Spleen (tissue), 11 donors: ENCODE measurements at regions not wholly inside any gene's neighbourhood (a gene's known extent, or its start where the extent isn't known, plus 50 kb on each side); places are given as distances from the start of the nearest gene placed in this dataset.

ENCODE experiments used
- DNase-seq: peaks from one replicate; pipeline ENCODE4 v3.0.0-alpha.2; 2020
- H3K27ac ChIP-seq, 8 donors: fragments of 200-600 bp; sonication (generic) in 7 of 8; 1 replicate in 4 of 8; 2 replicates in 4 of 8; pipeline versions ENCODE4 v1.5.0 to v1.8.0; 2016 to 2021; ENCODE audit warnings: inconsistent platforms in 4 of 8, mild to moderate bottlenecking in 4 of 8, moderate library complexity in 1 of 8
- H3K27me3 ChIP-seq, 7 donors: fragments of 200-600 bp; sonication (generic) in 6 of 7; replicated peaks in 1 of 7; 1 replicate in 4 of 7; 2 replicates in 3 of 7; pipeline versions ENCODE4 v1.5.0 to v1.8.0; 2016 to 2021; ENCODE audit warnings: inconsistent platforms in 3 of 7, mild to moderate bottlenecking in 1 of 7
- H3K36me3 ChIP-seq, 6 donors: fragments of 200-600 bp; sonication (generic) in 5 of 6; 1 replicate in 4 of 6; 2 replicates in 2 of 6; pipeline versions ENCODE4 v1.5.0 to v1.8.0; 2016 to 2021; ENCODE audit warnings: inconsistent platforms in 2 of 6
- H3K4me1 ChIP-seq, 6 donors: fragments of 200-600 bp; sonication (generic) in 5 of 6; 1 replicate in 3 of 6; 2 replicates in 3 of 6; pipeline versions ENCODE4 v1.5.0 to v1.8.0; 2016 to 2021; ENCODE audit warnings: inconsistent platforms in 3 of 6
- H3K4me3 ChIP-seq, 8 donors: fragments of 200-600 bp; sonication (generic) in 7 of 8; 1 replicate in 4 of 8; 2 replicates in 4 of 8; pipeline versions ENCODE4 v1.5.0 to v1.8.0; 2016 to 2021; ENCODE audit warnings: inconsistent platforms in 4 of 8, mild to moderate bottlenecking in 4 of 8, moderate library complexity in 2 of 8
- H3K9me3 ChIP-seq, 8 donors: fragments of 200-600 bp; sonication (generic) in 7 of 8; 1 replicate in 4 of 8; 2 replicates in 4 of 8; pipeline versions ENCODE4 v1.5.0 to v1.8.0; 2016 to 2021; ENCODE audit warnings: inconsistent platforms in 4 of 8
- POLR2A ChIP-seq, 3 donors: fragments of 450-650 bp; IDR thresholded peaks; one replicate each; pipeline ENCODE4 v1.5.1; 2017; ENCODE audit warnings: antibody characterized with exemption in 3 of 3, mild to moderate bottlenecking in 1 of 3
- POLR2AphosphoS5 ChIP-seq, 3 donors: sonication (generic); formaldehyde crosslinking; IDR thresholded peaks; one replicate each; pipeline ENCODE4 v1.5.1; 2017; ENCODE audit warnings: antibody characterized with exemption in 3 of 3
- WGBS, 5 donors: extraction: QIAGEN DNeasy Blood & Tissue Kit in 3 of 5; methylation state at CpG; one replicate each; pipeline versions ENCODE4 v1.1.5 to v1.1.7; 2013 to 2018; 5-methylcytosine and 5-hydroxymethylcytosine counted together
- intact Hi-C: fragments of 100-400 bp; cut with DNase I; formaldehyde crosslinking; loops from one replicate; pipeline ENCODE4 v1.15.0; 2023; ENCODE audit warnings: low total_unique reads
- TF ChIP-seq, protein P1 (sequence below), 11 experiments: fragments of 200-600 bp in 7 of 11; fragments of 450-650 bp in 4 of 11; sonication (generic) in 4 of 11; IDR thresholded peaks in 8 of 11; conservative IDR thresholded peaks in 3 of 11; 1 replicate in 7 of 11; 2 replicates in 4 of 11; pipeline versions ENCODE4 v1.4.0 to v1.8.0; 2016 to 2021; ENCODE audit warnings: antibody characterized with exemption in 11 of 11, inconsistent platforms in 4 of 11, mild to moderate bottlenecking in 1 of 11
- donor health status: healthy with polysubstance abuse.
- donor health status: DM: no; HTN: no; CAD: no; lungs with moderate emphysema.
- donor health status: DM: no; HTN: no; CAD: no.
- donor health status: Bipolar disorder and iron deficiency.
- donor health status: healthy.
- donor health status: DM: no; HTN: no; CAD: no.
- donor health status: DM: yes; HTN: yes; CAD: no.

DNA sequence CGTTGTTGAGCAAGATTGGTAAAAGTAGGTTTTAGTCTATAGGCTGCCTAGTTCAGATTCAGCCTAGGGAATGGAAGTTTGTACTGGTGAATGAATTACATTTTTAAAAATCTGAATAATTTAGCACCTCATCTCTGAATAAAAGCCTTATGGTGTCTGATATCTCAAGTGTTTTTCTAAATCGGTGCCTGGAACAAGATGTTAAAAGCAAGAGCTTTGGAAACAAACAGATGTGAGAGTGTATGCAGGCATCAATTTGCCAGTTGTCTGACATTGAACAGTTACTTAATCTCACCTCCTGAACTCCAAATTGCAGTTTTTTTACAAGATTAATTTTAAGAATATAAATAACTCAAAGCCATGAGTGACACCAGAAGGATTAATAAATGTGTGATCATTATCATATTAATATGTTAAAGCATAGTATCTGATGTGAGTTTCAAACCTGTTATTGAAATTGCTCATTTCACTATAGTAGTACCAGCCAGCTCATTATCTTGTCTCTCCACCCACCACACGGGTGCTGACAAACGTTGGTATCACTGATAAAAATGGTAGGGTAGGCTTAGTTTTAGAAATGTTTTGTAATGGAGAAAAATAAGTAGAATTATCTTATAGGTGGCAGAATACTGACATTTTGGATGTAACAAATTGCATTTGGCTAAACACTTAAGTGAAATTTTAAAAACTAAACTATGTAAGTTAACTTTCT is 157.3 kb downstream of the FAM83B start:
- no peak for DNase-seq
- WGBS, 5 donors, result 75 to 86% (median 78%) methylated on average over 4 of the region's 4 CpGs
- H3K9me3 ChIP-seq, result peaks cover 0 to 11% (median 0%) of the 10 kb centered on the region in 8 donors
- no peak for TF ChIP-seq POLR2A (IDR thresholded peaks at IDR 0.05)
- TF ChIP-seq, protein P1, sequence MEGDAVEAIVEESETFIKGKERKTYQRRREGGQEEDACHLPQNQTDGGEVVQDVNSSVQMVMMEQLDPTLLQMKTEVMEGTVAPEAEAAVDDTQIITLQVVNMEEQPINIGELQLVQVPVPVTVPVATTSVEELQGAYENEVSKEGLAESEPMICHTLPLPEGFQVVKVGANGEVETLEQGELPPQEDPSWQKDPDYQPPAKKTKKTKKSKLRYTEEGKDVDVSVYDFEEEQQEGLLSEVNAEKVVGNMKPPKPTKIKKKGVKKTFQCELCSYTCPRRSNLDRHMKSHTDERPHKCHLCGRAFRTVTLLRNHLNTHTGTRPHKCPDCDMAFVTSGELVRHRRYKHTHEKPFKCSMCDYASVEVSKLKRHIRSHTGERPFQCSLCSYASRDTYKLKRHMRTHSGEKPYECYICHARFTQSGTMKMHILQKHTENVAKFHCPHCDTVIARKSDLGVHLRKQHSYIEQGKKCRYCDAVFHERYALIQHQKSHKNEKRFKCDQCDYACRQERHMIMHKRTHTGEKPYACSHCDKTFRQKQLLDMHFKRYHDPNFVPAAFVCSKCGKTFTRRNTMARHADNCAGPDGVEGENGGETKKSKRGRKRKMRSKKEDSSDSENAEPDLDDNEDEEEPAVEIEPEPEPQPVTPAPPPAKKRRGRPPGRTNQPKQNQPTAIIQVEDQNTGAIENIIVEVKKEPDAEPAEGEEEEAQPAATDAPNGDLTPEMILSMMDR (IDR thresholded peaks at IDR 0.05 in 8 of 11, conservative IDR thresholded peaks at IDR 0.05 in 3 of 11), result no peak
- TF ChIP-seq POLR2AphosphoS5 (IDR thresholded peaks at IDR 0.05), result no peak
- H3K4me1 ChIP-seq, result no peaks in the 10 kb centered on the region
- no peak overlapping the region for H3K27ac ChIP-seq
- no peak overlapping the region for H3K4me3 ChIP-seq
- no peaks in the 10 kb centered on the region for H3K27me3 ChIP-seq
- intact Hi-C loops, result no loop called here
- H3K36me3 ChIP-seq, result no peaks in the 10 kb centered on the region

DNA sequence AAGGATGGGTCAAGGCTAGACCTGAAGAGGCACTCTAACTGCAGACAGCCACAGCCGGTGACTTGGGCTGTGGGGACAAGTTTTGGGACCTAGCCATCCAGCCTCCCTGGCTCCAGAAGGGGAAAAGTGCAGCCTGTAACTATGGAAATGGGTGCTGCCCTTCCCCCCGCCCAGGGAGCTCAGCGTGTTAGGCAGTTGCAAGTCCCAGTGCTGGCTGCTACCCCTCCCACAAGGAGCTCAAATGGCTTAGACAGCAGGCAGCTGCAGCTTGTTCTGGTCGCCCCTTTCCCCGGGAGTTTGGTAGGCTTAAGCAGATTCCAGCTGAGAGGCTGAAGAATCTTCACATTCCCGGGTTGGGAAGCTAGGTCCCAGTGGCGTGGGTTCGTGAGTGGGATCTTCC is 162.6 kb downstream of the FAM83B start:
- peaks cover 0 to 16% (median 0%) of the 10 kb centered on the region in 8 donors for H3K9me3 ChIP-seq
- 67 to 87% (median 79%) methylated on average over 5 to 8 of the region's 8 CpGs for WGBS, 5 donors
- no peaks in the 10 kb centered on the region for H3K27me3 ChIP-seq
- DNase-seq, result no peak
- H3K4me3 ChIP-seq, result no peak overlapping the region
- no peak overlapping the region for H3K27ac ChIP-seq
- no peaks in the 10 kb centered on the region for H3K36me3 ChIP-seq
- no peaks in the 10 kb centered on the region for H3K4me1 ChIP-seq
- intact Hi-C loops, result no loop called here
- TF ChIP-seq, protein P1 (IDR thresholded peaks at IDR 0.05 in 8 of 11, conservative IDR thresholded peaks at IDR 0.05 in 3 of 11), result no peak
- no peak for TF ChIP-seq POLR2AphosphoS5 (IDR thresholded peaks at IDR 0.05)

DNA sequence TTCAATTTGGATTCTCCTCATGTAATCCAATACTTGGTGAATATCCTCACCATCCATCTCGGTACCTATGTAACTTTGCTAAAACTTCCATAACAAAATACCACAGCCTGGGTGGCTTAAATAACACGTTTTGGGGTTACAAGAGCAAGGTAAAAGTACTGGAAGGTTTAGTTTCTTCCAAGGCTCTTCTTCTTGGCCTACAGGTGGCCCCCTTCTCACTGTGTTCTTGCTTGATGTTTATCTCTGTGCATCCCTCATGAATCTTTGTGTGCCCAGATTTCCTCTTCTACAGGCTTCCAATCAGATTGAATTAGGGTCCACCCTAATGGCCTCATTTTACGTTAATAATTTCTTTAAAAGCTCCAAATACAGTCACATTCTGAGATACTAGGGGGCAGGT is 163.3 kb upstream of the HCRTR2 start:
- no peak overlapping the region for H3K4me3 ChIP-seq
- peaks cover 0 to 16% (median 0%) of the 10 kb centered on the region in 8 donors for H3K9me3 ChIP-seq
- intact Hi-C loops, result no loop called here
- no peaks in the 10 kb centered on the region for H3K27me3 ChIP-seq
- no peak overlapping the region for H3K27ac ChIP-seq
- no peaks in the 10 kb centered on the region for H3K36me3 ChIP-seq
- H3K4me1 ChIP-seq, result no peaks in the 10 kb centered on the region
- TF ChIP-seq POLR2AphosphoS5 (IDR thresholded peaks at IDR 0.05), result no peak
- TF ChIP-seq, protein P1 (IDR thresholded peaks at IDR 0.05 in 8 of 11, conservative IDR thresholded peaks at IDR 0.05 in 3 of 11), result no peak
- DNase-seq, result no peak
- WGBS, 5 donors, result 55 to 76% (median 68%) methylated on average over 3 of the region's 3 CpGs

DNA sequence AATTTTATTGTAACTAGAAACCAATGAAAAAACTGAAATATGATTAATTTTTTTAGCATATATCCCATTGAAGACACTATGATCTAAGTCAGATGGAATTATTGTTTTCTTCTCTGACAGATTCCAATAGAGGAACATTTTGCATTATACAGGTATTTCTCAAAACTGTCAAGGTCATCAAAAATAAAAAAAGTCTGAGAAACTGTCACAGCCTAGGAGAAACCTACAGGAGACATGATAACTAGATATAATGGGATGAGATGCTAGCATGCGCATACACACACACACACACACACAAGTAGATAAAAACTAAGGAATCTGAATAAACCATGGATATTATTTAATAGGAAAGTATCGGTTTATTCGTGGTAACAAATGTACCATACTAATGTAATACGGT is 161.9 kb upstream of the HCRTR2 start:
- no peak for DNase-seq
- 93 to 98% (median 94%) methylated on average over 4 of the region's 4 CpGs for WGBS, 5 donors
- Histone ChIP-seq H3K36me3 (no peaks in the 10 kb centered on the region), H3K27ac (no peak overlapping the region), H3K4me1 (no peaks in the 10 kb centered on the region), H3K4me3 (no peak overlapping the region), H3K27me3 (no peaks in the 10 kb centered on the region), H3K9me3 (peaks cover 0 to 9% (median 0%) of the 10 kb centered on the region in 8 donors)
- TF ChIP-seq POLR2A (IDR thresholded peaks at IDR 0.05) (no peak), POLR2AphosphoS5 (IDR thresholded peaks at IDR 0.05) (no peak)
- TF ChIP-seq, protein P1 (IDR thresholded peaks at IDR 0.05 in 8 of 11, conservative IDR thresholded peaks at IDR 0.05 in 3 of 11), result no peak
- intact Hi-C loops, result no loop called here
